HG03097 (cell line): ENCODE measurements at regions not wholly inside any gene's neighbourhood (a gene's known extent, or its start where the extent isn't known, plus 50 kb on each side); places are given as distances from the start of the nearest gene placed in this dataset.
"Not testable (repeated sequence)": the region's sequence is repeated elsewhere in the genome, so short reads cannot be mapped to it uniquely, and the experiment has no call there.

Experiments
- ATAC-seq: cut with Tn5 transposase; IDR thresholded peaks from one replicate; pipeline ENCODE4 v1.9.1; 2021; ENCODE audit not compliant: unreplicated experiment, low FRiP score

DNA sequence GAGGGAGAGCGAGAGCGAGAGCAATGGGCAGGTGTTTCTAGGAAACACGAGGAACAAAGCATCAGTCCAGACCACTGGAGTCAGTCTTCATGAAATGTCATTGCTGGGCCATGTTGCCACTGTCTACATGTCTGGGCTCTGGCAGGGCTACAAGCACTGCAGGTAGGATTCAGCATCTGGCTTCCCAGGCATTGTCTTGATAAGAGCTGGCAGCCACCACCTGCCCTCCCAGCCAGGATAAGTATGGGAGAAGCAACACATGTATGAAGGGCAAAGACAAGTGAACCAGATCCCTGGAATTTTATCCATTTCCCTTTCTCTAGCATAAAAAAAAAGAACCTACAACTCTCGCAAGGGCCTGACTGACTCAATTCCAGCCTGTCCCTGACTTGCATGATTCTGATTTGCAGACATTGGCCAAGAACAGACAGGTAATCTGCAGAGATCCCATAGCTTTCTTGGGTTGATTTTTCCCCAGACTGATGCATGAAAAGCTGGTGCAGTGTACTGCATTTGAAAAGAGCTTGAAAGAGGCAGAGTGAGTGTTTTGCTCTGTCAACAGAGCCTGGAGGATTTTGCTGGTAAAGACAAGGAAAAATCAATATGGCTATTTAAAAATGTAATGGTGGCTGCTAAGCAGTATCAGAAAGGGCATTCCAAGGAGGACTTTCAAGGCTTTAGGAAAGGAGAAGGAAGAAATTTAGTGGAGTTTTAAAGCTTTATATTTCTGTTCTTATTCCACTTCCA, 157.2 kb upstream of the MYRIP start:
- ATAC-seq = no peak

DNA sequence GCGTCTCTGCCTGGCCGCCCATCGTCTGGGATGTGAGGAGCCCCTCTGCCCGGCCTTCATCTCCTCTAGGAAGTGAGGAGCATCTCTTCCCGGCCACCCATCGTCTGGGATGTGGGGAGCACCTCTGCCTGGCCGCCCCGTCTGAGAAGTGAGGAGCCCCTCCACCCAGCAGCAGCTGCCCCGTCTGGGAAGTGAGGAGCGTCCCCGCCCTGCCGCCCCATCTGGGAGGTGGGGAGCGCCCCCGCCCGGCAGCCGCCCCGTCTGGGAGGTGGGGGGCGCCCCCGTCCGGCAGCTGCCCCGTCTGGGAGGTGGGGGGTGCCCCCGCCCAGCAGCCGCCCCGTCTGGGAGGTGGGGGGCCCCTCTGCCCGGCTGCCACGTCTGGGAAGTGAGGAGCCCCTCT, 153.7 kb upstream of the MYRIP start:
- ATAC-seq = not testable (repeated sequence)

DNA sequence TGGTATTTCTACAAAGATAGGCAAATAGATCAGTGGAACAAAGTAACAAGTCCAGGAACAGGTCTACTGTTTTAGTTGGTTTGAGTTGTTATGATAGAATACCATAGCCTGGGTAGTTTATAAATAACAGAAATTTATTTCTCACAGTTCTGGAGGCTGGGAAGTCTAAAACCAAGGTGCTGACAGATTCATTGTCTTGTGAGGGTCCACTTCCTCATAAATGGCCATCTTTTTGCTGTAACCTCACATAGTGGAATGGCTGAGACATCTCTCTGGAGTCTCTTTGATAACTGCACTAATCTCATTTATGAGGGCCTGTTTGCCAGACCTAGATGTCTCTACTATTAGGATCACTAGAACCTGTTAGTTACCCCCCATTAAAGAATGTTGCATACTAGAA, 152.3 kb upstream of the MYRIP start:
- ATAC-seq = no peak

DNA sequence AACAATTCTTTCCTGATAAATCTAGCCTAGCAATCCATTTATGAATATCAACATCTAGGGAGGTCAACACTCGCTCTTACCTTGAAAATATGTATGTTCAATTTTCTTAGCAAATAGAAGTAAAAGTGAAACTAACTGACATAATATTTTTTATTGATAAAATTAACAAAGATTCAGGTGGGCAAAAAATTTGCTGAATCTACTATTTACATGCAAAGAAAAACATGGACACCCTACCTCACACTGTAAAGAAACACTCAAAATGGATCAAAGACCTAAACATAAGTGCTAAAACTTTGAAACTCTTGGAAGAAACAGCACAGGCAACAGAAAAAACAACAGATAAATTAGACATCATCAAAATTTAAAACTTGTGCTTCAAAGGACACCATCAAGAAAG, 151.6 kb upstream of the MYRIP start:
- ATAC-seq = no peak

DNA sequence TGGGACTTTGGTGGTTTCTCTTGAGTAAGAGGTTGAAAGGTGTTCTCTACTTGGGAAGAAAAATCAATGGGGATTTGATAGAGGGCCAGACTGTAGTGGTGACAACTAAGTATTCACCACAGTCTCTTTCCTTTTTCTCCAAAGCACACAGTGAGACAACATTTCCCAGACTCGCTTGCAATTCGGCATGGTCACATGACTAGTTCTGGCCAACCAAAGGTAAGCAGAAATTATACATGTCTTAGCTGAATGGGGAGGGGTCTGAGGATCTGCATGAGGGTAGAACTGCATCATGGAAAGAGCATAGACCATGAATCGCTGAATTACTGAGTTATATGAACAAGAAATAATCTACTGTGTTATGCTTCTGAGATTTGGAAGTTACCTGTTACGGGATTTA, 144.5 kb upstream of the MYRIP start:
- ATAC-seq = no peak

DNA sequence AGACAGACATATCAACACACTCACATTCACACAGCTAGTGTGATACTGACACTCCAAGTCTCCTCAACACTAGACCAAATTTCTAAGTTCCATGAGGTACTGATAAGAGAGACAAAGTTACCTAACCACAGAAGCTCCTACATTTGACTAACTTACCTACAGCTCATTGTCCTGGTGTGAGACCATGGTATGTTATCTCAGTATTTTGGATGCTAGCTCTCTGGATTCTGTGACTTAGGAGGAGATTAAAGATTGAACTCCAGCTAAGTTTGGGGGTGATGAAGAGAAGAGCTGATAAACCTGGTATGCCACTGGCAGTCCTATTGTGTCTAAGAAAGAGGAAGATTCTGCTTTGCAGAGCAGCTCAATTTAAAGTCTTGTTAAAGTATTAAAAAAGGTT, 144.0 kb upstream of the MYRIP start:
- ATAC-seq = no peak

DNA sequence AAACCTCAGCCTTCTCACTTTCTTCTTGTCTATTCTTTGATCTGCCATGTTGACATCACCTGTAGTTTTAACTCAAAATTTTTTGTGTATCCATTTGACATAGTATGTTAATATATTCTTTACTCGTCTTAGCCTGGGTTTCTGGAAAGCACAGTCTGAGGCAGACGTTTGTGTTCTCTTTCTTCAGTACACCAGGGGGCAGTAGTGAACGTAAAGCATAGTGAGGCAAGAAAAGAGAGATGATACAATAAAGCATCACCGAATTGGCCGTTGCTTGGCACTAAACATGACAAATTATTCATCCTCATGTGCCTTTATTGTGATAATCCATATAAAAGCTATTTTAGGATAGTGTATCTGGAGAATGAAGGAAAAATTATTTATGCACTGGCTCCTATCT, 141.0 kb upstream of the MYRIP start:
- ATAC-seq = no peak

DNA sequence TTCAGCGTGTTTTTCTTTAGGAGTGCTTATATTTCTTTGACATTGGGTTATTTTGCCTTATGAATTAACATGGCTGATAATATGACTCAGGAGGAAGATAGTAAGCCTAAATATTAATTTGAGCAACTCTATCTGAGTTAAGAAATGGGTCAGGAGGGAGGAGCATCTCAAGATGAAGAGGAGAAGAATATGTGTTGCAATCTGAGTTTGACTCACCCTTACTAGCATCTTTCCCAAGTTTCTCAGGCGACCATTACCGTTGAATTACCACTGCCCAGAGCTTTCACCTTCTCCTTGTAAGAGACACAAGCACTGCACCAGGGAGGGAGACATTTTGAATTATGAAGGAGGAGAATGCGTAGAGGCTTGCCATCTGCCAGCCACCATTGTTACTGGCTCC, 138.3 kb upstream of the MYRIP start:
- no peak for ATAC-seq

DNA sequence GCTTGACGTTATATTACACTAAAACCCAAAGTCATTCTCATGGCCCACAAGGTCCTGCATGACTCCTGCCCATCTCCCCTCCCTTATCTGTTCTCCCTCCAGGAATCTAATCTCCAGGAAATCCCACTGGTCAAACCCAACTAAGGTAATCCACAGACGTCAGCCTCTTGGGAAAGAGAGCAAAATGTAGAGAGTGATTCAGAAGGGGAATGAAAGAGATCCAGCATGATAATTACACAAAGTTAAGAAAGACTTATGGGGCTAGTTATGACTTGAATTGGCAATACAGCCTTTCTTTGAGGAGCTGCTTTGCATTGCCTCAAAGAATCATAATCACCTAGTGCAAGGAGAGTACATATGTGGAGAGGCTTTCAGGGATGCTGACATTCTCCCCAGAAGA, 137.8 kb upstream of the MYRIP start:
- ATAC-seq = no peak

DNA sequence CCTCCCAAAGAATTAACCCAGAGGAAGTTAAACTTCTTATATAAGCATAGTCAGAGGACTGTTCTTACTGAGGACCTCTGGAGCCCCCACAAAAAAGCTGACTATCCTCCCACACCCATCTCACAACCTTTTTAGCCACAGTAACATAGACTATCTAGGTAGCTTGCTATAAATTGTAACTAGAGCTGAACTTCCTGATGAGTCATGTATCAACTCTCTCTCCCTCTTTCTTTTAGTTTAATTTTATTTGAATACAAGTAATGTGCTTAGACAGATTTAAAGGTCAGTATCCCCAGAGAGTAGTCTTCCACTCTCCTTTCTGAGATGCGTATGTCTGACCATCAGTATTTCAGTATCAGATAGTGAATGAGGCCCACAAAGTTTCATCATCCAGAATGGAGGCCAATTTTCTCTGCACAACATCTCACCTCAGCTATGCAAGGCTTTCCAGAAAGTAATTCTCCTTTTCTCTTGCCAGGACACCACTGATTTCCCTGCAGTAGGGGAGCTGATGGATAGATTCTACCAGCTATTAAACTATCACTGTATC, 104.0 kb upstream of the MYRIP start:
- no peak for ATAC-seq

DNA sequence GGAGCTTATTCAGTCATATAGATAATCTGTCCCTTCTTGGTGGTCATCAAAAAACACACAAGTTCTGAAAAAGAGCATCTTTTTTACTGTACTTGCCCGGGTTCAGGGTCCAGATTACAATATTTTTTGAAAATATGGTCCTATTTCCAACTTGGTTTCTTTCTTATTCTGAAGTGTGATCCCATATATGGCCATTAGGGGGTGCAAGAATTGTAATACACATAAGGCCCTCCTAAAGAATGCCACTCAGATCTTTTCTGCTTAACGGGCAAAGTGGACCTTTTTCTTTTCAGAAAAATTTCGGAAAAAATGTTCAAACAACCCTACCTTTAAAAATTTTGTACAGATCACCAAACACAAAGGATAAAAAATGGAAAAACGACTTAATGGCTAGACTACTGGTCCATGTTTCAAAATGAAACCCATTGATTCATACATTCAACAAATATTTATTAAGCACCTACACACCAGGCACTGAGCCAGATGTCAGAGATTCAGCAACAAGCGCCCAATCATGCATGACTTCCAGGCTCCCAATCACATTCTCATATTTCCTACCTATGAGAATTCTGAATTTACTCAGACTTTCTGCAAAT, 102.0 kb upstream of the MYRIP start:
- ATAC-seq = no peak

DNA sequence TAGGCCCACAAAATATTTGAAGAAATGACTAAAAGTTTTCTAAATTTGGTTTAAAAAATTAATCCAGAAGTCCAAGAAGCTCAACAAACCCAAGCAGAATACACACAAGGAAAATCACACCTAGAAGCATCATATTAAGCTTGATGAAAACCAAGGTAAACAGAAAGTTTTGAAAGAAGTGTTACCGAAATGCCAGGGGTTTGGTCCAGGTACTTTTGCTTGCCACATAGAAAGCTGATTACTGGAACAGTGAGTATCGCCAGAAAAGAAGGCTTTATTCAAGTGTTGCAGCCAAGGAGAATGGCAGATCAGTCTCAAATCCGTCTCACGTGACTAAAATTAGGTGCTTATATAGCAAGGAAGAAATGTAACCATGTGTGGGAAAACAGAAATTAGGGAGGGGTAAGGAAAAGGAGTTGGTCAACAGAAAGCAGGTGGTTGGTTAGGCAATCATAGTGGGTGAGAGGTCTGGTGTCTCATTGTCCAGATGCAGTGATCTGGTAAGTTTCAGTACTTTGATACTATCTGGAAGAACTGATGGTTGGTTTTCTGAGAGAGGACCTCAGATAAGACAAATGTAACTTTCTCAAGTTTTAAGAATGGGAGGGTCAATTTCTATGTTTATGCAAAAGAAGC, 96.9 kb upstream of the MYRIP start:
- no peak for ATAC-seq

DNA sequence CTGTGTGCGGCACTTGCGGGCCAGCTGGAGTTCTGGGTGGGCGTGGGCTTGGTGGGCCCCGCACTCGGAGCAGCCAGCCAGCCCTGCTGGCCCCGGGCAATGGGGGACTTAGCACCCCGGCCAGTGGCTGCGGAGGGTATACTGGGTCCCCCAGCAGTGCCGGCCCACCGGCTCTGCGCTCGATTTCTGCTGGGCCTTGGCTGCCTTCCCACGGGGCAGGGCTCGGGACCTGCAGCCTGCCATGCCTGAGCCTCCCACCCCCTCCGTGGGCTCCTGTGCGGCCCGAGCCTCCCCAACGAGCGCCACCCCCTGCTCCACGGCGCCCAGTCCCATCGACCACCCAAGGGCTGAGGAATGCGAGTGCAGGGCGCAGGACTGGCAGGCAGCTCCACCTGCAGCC, 96.1 kb upstream of the MYRIP start:
- not testable (repeated sequence) for ATAC-seq

DNA sequence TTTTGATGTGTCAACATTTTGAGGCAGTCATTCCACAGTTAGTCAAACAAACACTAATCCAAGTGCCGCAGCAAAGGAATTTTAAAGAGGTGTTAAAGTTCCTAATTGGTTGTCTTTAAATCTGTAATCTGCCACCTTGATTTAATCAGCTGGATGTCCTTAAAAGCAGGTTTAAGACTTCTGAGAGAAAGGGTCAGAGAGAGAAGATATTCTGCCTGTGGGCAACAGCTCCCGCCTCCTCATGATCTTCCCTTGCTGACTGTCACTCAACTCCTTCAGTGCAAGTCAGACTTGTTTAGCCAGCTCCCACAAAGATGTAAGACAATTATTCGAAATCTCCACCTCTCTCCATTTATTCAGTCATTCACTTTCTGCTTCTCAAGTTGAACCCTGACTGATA, 92.6 kb upstream of the MYRIP start:
- ATAC-seq = no peak

DNA sequence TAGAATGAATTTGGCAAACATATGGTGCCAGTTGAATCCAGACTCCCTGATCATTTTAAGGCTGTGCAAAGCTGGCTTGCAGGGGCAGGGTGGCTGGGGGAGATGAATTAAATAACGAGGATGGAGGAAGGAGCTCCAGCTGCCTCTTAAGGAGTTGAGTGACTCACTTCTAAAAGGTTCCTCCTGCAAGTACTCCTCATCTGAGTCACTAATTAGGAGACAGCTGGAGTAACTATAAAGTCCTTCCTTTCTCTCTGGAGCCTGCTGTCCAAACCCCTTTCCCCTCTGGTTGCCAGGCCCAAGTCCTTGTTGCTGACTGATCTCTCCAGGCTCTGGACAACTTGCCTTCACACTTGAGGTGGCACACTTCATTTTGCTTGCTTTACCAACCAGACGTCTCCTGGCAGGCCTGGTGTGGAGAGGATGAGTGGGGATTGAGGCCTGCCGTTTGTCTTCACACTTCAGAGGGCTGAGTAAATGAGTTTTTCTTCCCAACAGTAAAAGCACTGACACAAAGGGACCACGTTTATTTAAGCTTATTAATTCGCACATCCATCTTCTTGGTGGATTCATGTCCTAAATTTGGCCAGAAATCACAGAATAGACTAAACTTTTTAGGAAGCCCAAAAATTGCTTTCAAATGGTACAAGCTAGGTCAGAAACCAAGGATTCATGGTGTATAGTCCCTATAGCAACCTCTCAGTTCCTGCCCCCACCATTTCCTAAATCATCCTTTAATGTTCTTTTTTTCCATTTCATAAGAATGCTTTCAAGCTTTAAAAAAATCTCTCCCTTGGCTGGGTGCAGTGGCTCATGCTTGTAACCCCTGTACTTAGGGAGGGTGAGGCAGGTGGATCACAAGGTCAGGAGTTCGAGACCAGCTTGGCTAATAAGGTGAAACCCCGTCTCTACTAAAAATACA, 90.5 kb upstream of the MYRIP start:
- no peak for ATAC-seq

DNA sequence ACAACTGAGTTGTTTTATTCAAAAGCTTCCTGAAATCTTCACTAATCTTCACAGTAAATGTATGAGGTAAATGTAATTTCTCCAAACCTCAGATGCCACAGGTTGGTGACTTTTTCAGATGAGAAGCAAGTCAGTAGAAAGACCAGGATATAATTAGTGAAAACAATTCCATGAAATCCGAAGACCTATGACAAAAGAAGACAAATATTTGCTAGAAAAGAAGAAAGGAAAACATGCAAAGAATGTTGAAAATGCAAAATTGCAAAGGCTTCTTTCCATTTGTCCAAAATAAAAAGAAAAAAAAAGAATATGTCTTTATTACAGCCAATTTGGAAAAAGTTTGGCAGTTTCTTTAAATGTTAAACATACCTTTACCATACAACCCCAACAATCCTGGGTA, 88.3 kb upstream of the MYRIP start:
- ATAC-seq = no peak

DNA sequence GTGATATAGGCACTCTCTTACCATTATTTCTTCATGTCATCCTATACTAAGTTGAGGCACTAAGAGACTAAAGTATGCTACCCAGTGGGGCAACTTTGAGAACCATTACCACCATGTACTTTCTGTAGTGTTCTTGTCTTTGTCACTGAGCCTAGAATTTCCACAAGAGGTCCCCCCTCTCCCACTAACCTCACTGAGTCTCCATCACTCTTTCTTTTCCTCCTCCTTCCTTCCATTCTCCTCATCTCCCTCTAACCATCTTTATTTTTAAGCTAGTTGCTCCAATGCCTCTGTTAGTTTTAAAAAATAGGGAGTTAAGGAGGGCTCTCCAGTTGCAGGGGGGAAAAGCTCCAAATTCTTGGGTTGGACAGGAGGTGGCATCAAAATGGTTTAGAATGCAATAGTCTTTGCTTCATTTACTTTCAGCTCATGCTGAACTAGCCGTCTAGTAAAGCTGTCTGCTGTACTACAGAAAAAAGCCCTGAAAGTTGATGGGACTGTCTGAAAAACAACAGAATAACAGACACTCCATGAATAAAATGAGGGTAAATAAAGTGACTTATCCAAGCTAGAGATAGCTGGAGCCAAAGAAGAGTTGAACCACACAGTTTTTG, 85.1 kb upstream of the MYRIP start:
- ATAC-seq = no peak

DNA sequence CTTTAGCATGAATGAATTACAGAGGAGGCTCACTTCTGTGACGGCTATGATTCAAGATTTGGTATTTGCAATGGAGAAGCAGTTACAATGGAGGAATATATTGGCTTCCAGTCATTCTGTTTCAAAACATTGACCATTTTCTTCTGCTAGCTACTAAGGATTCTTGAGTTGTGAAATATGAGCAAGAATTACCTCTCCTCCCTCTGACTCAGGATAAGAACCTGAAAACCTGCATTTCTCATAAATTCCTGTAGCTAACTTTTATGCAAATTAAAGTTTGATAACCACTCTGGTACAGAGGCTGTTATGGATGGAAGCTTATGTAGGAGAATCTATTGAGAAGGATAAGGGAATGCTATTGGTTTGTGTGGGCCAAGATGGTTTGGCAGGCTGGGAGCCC, 84.1 kb upstream of the MYRIP start:
- ATAC-seq = no peak

DNA sequence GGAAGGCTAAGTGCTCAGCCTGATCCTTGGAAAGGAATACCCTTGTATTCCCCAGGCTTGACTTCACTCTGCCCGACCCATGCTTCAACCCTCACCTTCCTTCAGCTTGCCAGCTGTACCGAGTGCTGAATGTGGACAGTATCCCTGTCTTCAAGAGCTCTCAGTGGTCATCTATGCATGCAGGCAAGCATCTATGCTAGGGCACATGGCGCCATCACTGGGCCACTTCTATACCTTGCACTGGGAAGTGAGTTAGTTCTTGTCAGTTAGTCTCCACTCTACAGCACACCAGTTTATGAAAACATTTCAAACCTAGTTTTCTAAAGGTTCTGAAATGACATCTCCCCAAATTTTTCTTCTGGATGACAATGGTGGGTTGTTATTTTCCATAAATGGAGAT, 82.0 kb upstream of the MYRIP start:
- ATAC-seq = no peak

DNA sequence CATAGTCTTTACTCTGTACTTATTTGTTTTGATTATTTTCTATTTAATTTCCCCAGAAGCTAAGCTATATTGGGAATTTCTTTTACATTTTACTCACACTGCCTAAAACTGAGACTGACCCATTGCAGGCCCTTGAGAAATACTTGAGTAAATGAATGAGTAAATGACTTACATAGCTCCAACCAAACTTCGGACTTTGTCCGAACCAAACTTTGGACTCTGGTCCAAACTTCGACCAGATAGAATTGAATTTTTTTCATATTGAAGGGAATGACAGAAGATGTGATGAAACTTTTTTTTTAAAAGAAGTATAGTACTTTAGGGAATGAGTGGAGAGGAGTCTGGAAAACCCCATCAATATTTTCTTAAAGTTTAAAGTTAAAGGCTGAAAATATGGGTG, 75.6 kb upstream of the MYRIP start:
- no peak for ATAC-seq
